Vagina (tissue), 2 donors: ENCODE measurements at regions not wholly inside any gene's neighbourhood (a gene's known extent, or its start where the extent isn't known, plus 50 kb on each side); places are given as distances from the start of the nearest gene placed in this dataset.

Experiments
- CTCF ChIP-seq, 3 experiments: fragments of 450-650 bp in 2 of 3; fragments of 200-600 bp in 1 of 3; sonication (generic) in 1 of 3; IDR thresholded peaks; one replicate each; pipeline ENCODE4 v1.5.1; 2017 to 2019; ENCODE audit warnings: antibody characterized with exemption in 3 of 3, mild to moderate bottlenecking in 2 of 3, moderate library complexity in 2 of 3
- POLR2A ChIP-seq, 2 donors: fragments of 450-650 bp; IDR thresholded peaks; one replicate each; pipeline ENCODE4 v1.6.1; 2017; ENCODE audit warnings: antibody characterized with exemption in 2 of 2, mild to moderate bottlenecking in 2 of 2, moderate library complexity in 2 of 2

- TF ChIP-seq CTCF (IDR thresholded peaks at IDR 0.05) (no peak), POLR2A (IDR thresholded peaks at IDR 0.05) (no peak)
These were observed 228.6 kb upstream of the IL12A start for GRCh38 chr3:159760046-159760445.
